Epidermal melanocyte (primary cell): ENCODE measurements at regions not wholly inside any gene's neighbourhood (a gene's known extent, or its start where the extent isn't known, plus 50 kb on each side); places are given as distances from the start of the nearest gene placed in this dataset.
A peak's percentile ranks its signal among the peaks of the same experiment; 100 is the strongest.

Experiments used
- DNase-seq: peaks from one replicate; pipeline ENCODE4 v3.0.0; 2011; ENCODE audit warnings: low spot score; ENCODE audit not compliant: insufficient read length

DNA sequence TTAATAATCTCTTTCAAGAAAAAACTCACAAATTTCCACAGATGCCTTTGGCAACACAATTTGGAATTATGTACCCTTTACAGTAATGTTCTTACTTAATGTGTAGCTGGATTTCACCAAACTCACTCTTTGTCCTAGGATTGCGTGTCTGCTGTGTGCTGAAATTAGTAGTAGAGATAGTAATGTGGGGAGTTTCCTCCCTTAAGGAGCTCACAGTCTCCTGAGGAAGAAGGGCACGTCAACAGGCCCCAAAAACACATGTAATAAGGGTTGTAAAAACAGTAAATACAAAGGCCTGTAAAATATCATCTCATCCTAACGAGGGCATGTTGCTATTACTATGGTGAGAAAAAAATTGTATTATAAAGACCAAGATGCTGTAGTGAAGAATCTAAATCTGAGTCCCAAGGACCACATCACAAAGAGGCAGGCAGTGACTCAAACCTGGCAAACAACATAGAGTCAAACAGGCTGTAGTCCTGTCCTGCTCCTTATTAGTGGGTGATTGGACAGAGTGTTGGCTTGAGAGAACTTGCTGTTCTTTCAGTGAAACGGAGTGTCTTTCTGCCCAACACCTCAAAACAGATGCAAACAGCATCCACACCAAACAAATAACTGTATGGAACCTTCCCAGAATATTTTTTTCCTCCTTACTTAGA, 83.2 kb upstream of the PAPPA start:
- DNase-seq: no peak

DNA sequence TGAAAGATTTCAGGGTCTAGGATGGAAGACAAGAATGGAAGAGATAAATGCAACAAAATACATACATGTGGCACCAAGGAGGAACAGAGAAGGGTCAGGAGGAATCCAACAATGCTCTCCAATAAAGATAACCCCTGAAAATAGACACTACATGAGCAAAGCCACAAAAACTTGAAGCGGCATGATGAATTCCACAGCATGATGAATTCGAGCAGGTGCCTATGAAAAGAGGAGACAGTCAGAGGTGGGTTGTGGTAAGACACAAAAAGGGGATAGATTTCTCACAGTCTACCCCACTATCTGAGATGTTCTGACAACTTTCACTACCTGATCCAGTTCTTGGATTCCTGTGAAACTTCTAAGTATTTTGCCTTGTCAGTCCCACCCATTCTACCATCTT, 81.5 kb upstream of the PAPPA start:
- no peak for DNase-seq

DNA sequence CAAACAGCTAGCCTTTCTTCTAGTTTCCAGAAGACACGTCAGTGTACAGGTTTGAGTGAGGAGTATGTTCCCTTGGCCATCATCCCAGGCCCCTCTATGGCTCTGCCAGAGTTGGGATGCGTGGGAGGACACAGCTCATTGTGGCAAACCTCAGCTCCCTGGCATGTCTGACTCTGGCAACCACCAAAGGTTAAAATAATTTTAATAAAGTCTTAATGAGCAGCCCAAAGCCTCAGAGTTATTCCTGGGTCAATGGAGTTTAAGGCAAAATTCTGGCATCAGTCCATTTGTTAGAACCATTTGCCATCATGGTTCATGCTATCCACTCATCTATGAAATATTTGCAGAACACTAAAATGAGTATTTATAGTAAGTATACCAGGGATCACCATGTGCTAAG, 79.8 kb upstream of the PAPPA start:
- no peak for DNase-seq

DNA sequence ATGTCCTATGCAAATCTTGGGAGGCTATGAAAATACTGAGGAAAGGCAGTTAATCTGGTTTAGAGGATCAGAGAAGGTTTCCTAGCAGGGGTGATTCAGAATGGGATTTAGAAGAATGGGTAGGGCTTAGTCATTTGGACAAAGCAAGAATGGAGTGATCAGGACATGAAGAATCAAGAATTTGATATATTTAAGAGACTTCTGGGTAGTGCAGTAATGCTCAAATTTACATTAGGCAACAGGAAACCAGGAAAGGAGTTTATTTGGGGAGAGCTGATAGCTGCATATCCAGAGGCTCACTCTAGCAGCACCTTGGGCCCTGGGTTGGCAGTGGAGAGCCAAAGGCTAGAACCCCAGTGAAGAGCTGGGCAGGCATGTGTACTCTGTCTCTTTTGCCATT, 78.9 kb upstream of the PAPPA start:
- DNase-seq: no peak

DNA sequence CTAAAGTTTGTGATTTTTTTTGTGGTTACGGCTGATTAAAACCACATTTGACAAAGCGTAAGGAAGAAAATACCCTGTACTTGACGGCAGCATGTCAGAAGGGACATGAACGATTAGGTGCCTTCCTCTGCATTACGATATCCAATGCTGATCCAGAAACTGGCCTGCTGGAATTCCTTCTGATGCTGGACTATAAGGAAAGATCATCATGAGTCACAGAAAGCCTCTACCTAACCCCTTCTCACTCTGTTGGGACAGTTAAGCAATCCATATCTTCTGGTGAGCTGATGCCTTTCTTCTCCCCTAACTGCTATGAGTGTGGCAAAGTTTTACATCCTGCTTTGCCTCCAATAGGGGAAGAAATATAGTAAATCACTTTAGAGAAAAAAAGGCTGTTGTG, 78.4 kb upstream of the PAPPA start:
- peak; percentile 22 for DNase-seq

DNA sequence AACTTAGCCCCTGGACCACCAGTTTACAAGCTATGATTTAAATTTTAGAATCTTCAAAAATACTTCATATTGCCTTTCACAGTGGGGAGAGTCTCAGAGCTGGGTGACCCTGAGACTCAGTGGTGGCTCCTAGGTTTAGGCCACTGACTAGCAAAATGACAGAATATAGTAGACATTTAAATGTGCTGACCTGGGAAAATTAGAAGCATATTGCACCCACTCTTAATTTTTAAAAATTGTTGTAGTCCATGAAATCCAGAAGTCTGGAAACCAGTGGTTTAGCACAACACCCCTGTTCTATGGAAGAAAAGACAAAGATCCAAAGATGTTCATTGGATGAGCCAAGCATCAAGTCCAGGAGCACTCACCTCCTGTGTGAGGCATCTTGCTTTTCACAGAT, 75.0 kb upstream of the PAPPA start:
- DNase-seq: no peak

DNA sequence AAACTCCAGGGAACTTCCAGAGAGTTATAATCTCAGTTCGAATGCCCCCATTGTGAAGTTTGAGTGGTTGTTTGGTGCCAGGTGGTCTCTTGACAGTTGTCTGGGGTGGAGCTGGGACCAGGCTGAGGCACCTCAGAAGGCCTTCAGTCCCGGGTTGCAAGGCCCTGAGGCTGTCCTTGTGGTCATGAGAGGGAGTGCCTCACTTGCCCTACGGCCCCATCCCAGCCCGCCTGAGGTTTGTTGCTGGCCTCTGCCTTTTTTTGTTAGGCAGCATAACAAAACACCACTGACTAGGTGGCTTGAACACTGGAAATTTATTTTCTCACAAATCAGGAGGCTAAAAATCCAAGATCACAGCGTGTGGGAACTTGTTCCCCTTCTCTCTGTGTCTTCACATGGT, 73.0 kb upstream of the PAPPA start:
- no peak for DNase-seq

DNA sequence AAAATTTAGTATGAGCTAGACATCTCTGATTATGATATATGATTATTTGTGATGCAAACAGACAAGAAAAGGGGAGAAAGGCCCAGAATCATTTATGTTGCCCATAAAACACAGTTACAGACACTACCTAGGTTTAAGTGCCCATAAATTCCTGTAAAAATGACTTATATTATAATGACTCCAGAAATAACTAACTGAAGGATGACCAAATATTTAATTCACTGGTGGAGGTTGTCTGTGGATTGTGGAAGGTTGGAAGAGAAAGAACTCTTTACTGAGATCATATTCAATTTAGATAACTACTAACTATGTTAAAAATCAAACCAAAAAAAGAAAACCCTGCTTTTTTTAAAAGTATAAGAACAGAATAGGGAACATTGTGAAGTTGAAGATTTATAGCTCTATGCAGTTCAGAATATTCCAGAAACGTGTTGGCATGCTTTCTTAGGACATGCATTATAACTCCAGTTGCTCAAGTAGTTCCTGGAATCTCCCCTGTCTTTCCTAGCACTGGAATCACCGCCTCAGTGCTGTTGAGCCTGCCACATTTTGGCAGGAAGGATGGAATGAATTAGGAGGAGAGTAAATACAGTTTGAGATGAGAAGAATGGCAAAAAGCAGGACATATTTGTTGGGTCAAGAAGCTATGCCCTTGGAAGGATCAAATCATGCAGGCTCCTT, 72.0 kb upstream of the PAPPA start:
- DNase-seq: no peak

DNA sequence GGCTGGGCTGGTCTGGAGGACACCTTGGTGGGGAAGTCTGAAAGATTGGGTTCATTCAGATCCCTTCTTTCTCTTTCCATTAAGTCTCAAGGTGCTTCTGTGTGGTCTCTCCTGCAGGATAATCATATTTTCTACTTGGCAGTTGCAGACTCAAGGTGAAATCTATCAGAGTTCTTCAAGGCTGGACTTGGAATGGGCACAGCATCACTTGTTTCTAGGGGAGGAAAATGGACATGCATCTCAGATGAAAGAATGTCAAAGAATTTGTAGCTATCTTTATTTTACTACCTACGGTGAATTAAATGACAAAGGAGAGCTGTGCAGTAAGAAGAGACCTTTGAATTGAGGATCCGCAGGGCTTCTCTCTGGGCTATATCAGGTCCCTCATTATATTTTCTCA, 69.8 kb upstream of the PAPPA start:
- no peak for DNase-seq

DNA sequence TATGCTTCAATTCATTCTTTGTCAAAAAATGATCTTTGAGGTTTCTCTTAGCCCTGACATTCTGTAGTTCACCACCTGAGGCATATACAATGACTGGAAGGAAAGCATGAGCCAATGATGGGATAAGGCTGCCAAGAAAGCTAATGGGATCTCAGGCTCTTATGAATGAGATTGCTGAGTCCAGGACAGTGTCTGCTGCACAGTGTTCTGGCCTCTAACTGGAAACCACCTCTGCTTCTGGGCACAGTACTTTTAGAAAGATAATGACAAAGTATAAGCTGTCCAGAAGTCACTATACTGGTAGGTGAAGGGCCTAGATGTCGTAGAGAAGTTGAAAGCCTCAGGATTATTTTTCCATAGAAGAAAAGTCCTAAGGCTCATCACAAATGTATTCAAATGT, 69.1 kb upstream of the PAPPA start:
- no peak for DNase-seq

DNA sequence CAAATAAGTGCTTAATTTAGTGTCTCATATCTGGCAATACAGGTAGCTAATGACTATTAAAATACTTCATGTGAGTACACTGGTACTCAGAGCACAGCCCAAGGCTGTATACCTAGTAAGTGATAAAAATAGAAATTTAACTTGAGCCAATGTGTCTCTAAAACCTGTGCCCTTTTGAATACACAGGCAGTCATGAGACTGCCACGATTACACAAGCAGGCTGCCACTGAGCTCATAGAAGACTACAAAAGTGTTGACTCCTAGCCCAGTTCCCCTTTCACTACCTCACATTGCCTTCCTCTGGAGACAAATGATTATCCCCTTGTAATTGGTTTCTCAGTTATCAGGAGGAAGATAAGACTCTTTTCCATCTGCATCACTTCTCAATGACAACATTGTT, 66.3 kb upstream of the PAPPA start:
- DNase-seq: no peak

DNA sequence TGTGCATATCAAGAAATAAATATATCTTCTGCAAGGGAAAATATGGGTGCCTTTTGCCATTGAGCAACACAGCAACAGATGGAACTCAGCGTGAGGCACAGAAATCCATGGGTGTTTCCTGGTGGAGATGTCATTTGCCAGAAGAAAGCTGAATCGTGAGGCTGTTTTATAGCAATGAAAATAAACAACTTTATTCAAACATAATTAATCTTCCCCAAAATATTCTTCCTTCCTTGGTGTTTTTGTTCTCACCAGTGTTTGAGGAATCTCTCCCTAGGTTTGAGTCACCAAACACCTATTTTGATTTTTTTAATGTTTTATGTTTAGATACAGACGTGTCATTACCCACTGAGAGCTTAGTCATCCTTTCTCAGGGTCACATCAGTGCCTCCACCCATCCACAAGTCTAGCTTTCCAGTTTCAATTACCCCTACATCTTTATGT, 65.8 kb upstream of the PAPPA start:
- DNase-seq: no peak

DNA sequence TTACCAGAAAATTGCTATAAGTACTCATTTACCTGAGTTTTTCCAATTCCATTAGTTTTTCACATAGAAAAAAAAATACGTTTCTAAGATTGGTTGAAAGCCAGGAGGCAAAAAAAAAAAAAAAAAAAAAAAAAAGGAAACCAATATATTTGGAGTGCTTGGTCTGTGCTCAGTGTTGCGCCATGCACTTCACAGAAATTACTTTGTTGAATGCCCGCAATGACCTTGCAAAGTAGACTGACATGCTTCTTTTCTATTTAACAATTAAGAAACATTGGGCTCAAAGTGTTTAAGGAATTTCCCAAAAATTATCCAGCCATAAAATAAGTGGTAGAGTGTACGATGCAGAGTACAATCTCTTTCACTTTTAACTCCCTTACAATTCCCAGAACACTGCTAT, 65.2 kb upstream of the PAPPA start:
- DNase-seq: no peak

DNA sequence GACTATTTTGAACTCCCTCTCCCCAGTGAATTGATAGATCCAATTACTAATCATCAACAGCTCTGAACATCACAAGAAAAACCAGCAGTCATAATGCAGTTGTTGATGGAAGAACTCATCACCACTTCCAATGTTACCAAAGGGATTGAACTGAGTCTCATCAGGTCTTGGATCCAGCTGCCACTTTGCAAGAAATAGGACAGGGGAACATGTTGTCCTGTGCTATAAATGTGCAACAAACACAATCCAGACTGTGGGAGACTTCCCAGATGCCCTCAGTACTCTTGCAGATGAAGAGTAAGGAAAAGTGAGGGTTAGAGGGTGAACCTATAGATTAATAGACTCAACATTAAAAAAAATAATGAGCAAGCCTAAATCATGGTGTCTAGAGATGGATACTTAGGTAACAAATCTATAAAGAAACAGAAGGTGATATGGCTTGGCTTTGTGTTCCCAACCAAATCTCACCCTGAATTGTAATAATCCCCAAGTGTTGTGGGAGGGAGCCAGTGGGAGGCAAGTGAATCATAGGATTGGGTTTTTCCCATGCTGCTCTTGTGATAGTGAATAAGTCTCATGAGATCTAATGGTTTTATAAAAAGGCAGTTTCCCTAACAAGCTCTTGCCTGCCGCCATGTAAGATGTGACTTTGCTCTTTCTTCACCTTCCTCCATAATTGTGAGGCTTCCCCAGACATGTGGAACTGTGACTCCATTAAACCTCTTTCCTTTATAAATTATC, 63.4 kb upstream of the PAPPA start:
- DNase-seq: no peak

DNA sequence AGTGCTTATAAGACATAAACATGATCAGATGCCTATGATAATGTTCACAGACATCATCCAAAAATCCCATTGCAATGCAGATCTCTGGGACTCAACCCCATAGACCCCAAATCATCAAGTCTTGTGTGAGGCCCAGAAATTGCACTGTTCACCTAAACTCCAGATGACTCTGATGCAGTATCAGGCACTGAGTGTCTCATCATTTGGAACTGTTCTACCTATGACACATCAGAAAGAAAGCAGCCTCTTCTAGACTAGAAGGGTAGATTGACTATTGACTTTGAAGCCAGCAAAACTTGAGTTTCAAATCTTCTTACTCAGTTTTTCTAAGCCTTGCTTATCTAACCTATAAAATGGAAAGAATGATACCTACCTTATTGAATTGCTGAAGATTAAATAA, 58.7 kb upstream of the PAPPA start:
- DNase-seq: no peak

DNA sequence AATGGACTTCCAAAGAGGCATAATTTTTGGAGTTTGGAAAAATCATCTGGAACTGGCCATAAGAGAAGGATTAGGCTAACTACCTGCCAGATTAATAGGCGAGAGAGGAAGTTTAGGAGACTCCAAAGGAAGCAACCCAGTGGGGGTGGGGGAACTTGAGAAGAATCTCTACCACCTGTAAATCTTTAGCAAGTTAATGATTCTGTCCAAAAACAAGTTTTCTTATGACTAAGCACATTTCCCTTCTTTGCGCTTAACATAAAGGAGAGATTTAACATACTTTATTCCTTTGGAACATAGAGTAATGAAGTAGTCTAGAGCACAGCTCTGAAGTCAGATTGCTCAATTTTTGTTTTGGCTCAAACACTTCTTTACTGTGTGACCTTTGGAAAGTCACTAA, 58.2 kb upstream of the PAPPA start:
- no peak for DNase-seq

DNA sequence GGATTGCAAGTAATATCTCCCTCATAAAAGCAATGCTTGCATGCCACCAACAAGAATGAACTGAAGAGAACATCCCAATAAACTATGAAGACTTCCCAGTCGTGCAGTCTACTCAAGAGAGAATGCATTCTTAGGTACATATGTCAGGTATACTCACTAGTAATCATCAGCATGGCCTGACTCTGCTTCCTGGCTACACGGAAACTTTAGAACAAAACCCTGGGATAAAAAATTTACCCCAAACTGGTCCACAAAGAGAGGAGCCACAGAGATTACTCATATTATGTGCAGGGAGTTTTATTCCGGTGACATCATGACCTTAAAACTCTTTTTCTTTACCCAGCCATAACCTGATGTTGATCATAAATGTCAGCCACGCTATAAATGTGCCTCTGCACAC, 57.5 kb upstream of the PAPPA start:
- no peak for DNase-seq

DNA sequence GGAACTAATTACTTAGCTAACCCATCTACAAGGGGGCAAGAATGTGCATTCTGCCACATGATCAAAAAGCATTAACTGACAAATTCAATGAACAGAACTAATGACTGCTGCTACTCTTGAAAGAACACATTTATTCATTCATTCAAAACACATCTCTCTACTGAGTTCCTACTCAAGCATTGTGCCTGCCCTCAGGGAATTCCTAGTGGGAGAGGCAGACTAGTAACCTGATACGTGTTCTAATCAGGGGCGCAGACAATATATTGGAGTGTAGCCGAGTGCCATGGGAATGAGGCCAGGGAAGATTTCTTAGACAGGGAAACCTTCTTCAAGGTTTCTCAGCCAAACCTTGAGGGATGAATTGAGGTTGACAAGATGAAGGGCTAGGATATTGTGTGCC, 56.7 kb upstream of the PAPPA start:
- no peak for DNase-seq

DNA sequence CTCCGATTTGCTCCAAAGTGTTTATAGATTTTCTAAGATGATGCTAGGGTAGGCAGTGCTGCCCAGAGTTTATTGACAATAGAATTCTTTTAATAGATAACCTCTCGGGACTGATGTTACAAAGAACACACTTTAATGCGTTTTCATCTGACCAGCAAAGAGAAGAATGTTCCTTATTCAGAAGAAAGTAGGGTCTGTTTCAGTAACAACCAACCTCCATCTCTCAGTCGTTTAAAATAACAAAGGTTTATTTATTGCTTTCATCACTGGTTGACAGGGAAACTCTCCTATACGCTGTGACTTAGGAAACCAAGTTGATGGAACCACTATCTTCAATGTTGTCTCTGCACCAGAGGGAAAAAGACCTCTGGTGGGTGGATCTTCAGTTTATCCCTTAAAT, 55.1 kb upstream of the PAPPA start:
- no peak for DNase-seq

DNA sequence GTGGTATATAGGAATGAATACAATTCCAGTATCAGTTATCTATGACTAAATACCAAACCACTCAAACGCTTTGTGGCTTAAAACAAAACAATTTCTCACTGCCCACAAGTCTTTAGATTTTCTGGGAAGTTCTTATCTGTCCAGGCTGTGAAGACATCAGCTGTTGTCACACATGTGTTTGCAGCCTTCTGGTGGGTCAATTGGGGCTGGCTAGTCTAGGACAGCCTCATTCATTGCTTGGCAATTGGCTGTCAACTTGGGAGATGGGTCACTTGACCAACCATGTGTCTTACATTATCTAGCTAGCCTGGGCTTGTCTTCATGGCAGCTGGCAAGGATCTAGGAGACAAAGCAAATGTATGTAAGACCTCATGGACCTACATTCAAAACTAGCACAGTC, 53.8 kb upstream of the PAPPA start:
- no peak for DNase-seq

DNA sequence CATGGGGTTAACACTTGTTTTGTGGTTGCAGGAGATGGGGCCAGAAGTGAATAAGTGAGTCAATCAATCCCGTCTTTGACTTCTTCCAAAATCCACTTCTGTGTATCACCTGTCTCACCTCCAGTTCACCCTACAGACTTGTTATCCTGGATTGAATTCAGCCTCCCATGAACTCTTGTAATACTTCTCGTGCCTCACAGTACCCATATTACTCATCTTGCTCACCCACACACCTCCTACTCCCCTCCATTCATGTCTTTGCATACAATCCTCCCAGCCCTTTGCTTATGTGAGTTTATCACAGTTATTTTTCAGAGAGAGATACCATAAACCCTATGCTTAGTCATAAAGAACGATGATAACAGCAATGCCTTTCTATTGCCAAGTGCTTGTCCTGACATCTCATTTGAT, 52.9 kb upstream of the PAPPA start:
- DNase-seq: no peak

DNA sequence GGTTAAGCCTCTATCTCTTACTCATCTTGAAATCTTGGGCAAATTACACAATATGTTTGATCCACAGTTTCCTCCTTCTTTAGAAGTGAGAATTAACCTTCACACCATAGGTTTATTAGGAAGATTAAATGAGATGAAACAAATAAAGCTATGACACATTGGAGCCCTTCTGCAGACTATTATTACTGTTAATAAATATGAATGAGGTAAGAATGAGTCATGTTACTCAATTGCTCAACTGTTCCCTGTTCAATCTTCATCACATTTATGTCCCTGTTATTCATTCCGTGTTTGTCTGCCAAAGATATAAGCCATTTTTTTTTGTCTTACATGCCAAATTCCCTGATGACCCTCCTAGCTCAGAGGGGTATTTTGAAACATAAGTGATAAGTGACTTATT, 52.1 kb upstream of the PAPPA start:
- DNase-seq: no peak

DNA sequence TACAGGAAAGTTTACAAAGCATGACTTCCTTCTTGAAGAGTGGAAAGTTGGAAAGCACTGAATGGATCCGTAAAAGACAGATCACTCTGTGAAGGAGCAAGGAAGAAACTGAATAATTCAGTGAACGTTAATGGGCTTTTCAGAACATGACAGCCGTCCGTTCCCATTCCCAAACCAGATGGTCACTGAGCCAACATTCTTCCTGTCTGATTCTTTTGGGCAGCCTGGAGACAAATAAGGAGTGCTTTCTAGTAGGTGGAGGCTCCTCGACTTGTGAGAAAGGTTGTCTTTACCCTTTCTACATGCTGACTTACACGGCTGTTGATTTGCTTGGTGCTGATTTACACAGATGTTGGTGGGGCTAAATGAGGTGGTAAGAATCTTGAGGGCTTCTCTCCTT, 51.0 kb upstream of the PAPPA start:
- no peak for DNase-seq
